Immature natural killer cell (primary cell): ENCODE measurements at regions not wholly inside any gene's neighbourhood (a gene's known extent, or its start where the extent isn't known, plus 50 kb on each side); places are given as distances from the start of the nearest gene placed in this dataset.

Source experiments
- DNase-seq, 3 donors: peaks; one replicate each; pipeline ENCODE4 v3.0.0; 2022; ENCODE audit warnings: mixed read lengths in 1 of 3
- H3K27ac Mint-ChIP-seq, 6 donors: one replicate each; pipeline ENCODE4 v1.8.0; 2020; ENCODE audit warnings: mixed read lengths in 6 of 6, mild to moderate bottlenecking in 5 of 6, inconsistent platforms in 4 of 6, moderate library complexity in 3 of 6
- H3K27me3 Mint-ChIP-seq, 3 donors: one replicate each; pipeline ENCODE4 v1.8.0; 2020 to 2021; ENCODE audit warnings: low read depth in 3 of 3, mild to moderate bottlenecking in 3 of 3, mixed read lengths in 3 of 3, moderate library complexity in 3 of 3, inconsistent platforms in 1 of 3
- H3K36me3 Mint-ChIP-seq, 3 donors: one replicate each; pipeline ENCODE4 v1.8.0; 2020; ENCODE audit warnings: mixed read lengths in 3 of 3, inconsistent platforms in 2 of 3, mild to moderate bottlenecking in 2 of 3
- H3K4me1 Mint-ChIP-seq, 2 donors: one replicate each; pipeline ENCODE4 v1.8.0; 2020; ENCODE audit warnings: inconsistent platforms in 2 of 2, mild to moderate bottlenecking in 2 of 2, mixed read lengths in 2 of 2, moderate library complexity in 1 of 2
- H3K4me3 Mint-ChIP-seq, 5 donors: one replicate each; pipeline ENCODE4 v1.8.0; 2020; ENCODE audit warnings: mild to moderate bottlenecking in 5 of 5, mixed read lengths in 5 of 5, inconsistent platforms in 3 of 5, moderate library complexity in 3 of 5
- H3K9me3 Mint-ChIP-seq, 6 donors: one replicate each; pipeline ENCODE4 v1.8.0; 2020; ENCODE audit warnings: mild to moderate bottlenecking in 6 of 6, mixed read lengths in 6 of 6, inconsistent platforms in 4 of 6, moderate library complexity in 3 of 6

- Mint-ChIP-seq H3K9me3 (peaks cover 0 to 8% (median 0%) of the 10 kb centered on the region in 6 donors), H3K27ac (peak overlapping the region in 1 of 6 donors; percentile 25), H3K36me3 (no peaks in the 10 kb centered on the region), H3K4me3 (no peak overlapping the region), H3K27me3 (peaks cover 0 to 6% (median 2%) of the 10 kb centered on the region in 3 donors), H3K4me1 (peaks cover 8 to 12% of the 10 kb centered on the region in 2 donors)
- DNase-seq, result no peak
Measured at GRCh38 chr14:97506626-97507025, 709.4 kb downstream of the VRK1 start.

GRCh38 chr14:97513891-97514290 is 716.7 kb downstream of the VRK1 start:
- H3K27me3 Mint-ChIP-seq, result peaks cover 3 to 4% (median 3%) of the 10 kb centered on the region in 3 donors

GRCh38 chr14:97517566-97518234 is 720.5 kb downstream of the VRK1 start:
- Mint-ChIP-seq H3K27ac (no peak overlapping the region), H3K4me1 (peaks cover 4 to 7% of the 10 kb centered on the region in 2 donors), H3K36me3 (peaks cover 0 to 11% (median 7%) of the 10 kb centered on the region in 3 donors), H3K4me3 (no peak overlapping the region), H3K9me3 (no peaks in the 10 kb centered on the region), H3K27me3 (peaks cover 0 to 7% (median 0%) of the 10 kb centered on the region in 3 donors)
- DNase-seq, result no peak

More at GRCh38 chr14:97513891-97514290, 716.7 kb downstream of the VRK1 start:
- DNase-seq, result no peak
- peaks cover 0 to 10% (median 4%) of the 10 kb centered on the region in 3 donors for H3K36me3 Mint-ChIP-seq
- no peak overlapping the region for H3K4me3 Mint-ChIP-seq
- H3K9me3 Mint-ChIP-seq, result no peaks in the 10 kb centered on the region
- H3K27ac Mint-ChIP-seq, result peak overlapping the region in 1 of 6 donors; percentile 71
- peaks cover 4 to 12% of the 10 kb centered on the region in 2 donors for H3K4me1 Mint-ChIP-seq

GRCh38 chr14:97523936-97524335 is 726.8 kb downstream of the VRK1 start:
- peaks cover 2 to 8% (median 4%) of the 10 kb centered on the region in 3 donors for H3K27me3 Mint-ChIP-seq
- peak overlapping the region in 3 of 5 donors; percentile 18 to 86 (median 83) for H3K4me3 Mint-ChIP-seq
- H3K9me3 Mint-ChIP-seq, result peaks cover 0 to 2% (median 0%) of the 10 kb centered on the region in 6 donors
- no peak overlapping the region for H3K27ac Mint-ChIP-seq
- peaks cover 23 to 27% of the 10 kb centered on the region in 2 donors for H3K4me1 Mint-ChIP-seq
- H3K36me3 Mint-ChIP-seq, result peaks cover 0 to 4% (median 3%) of the 10 kb centered on the region in 3 donors
- DNase-seq, result no peak

GRCh38 chr14:97524589-97525319 is 727.6 kb downstream of the VRK1 start:
- H3K4me1 Mint-ChIP-seq, result peaks cover 23 to 27% of the 10 kb centered on the region in 2 donors
- peak overlapping the region; percentile 71 to 88 (median 83) for H3K4me3 Mint-ChIP-seq
- peak overlapping the region; percentile 23 to 68 (median 62) for H3K27ac Mint-ChIP-seq
- DNase-seq, result peak in 2 of 3 donors; percentile 23 to 27
- peaks cover 0 to 2% (median 0%) of the 10 kb centered on the region in 6 donors for H3K9me3 Mint-ChIP-seq
- H3K36me3 Mint-ChIP-seq, result peaks cover 0 to 4% (median 3%) of the 10 kb centered on the region in 3 donors
- peaks cover 2 to 8% (median 4%) of the 10 kb centered on the region in 3 donors for H3K27me3 Mint-ChIP-seq

- H3K4me3 Mint-ChIP-seq, result no peak overlapping the region
- peaks cover 0 to 2% (median 0%) of the 10 kb centered on the region in 6 donors for H3K9me3 Mint-ChIP-seq
- peaks cover 2 to 6% (median 4%) of the 10 kb centered on the region in 3 donors for H3K27me3 Mint-ChIP-seq
- H3K4me1 Mint-ChIP-seq, result peaks cover 23 to 27% of the 10 kb centered on the region in 2 donors
- no peak for DNase-seq
- no peak overlapping the region for H3K27ac Mint-ChIP-seq
- peaks cover 0 to 3% (median 0%) of the 10 kb centered on the region in 3 donors for H3K36me3 Mint-ChIP-seq
Measured at GRCh38 chr14:97527993-97528392, 730.8 kb downstream of the VRK1 start.

GRCh38 chr14:97532052-97532451 is 734.9 kb downstream of the VRK1 start:
- Mint-ChIP-seq H3K4me1 (no peaks in the 10 kb centered on the region), H3K4me3 (no peak overlapping the region), H3K27me3 (peaks cover 0 to 4% (median 0%) of the 10 kb centered on the region in 3 donors), H3K27ac (no peak overlapping the region), H3K9me3 (peaks cover 0 to 2% (median 0%) of the 10 kb centered on the region in 6 donors), H3K36me3 (peaks cover 0 to 3% (median 0%) of the 10 kb centered on the region in 3 donors)
- DNase-seq, result no peak

GRCh38 chr14:97536421-97536820 is 739.2 kb downstream of the VRK1 start:
- no peak overlapping the region for H3K4me3 Mint-ChIP-seq
- peaks cover 17% of the 10 kb centered on the region in 2 donors for H3K4me1 Mint-ChIP-seq
- H3K9me3 Mint-ChIP-seq, result no peaks in the 10 kb centered on the region
- no peaks in the 10 kb centered on the region for H3K36me3 Mint-ChIP-seq
- no peak overlapping the region for H3K27ac Mint-ChIP-seq
- DNase-seq, result no peak
- peaks cover 3 to 11% (median 4%) of the 10 kb centered on the region in 3 donors for H3K27me3 Mint-ChIP-seq

- DNase-seq, result peak in 1 of 3 donors; percentile 3
- H3K36me3 Mint-ChIP-seq, result no peaks in the 10 kb centered on the region
- no peaks in the 10 kb centered on the region for H3K9me3 Mint-ChIP-seq
- peaks cover 26 to 28% of the 10 kb centered on the region in 2 donors for H3K4me1 Mint-ChIP-seq
- H3K4me3 Mint-ChIP-seq, result peak overlapping the region in 1 of 5 donors; percentile 11
- H3K27ac Mint-ChIP-seq, result peak overlapping the region in 2 of 6 donors; percentile 3 to 15
- peaks cover 4 to 11% (median 5%) of the 10 kb centered on the region in 3 donors for H3K27me3 Mint-ChIP-seq
Measured at GRCh38 chr14:97538749-97539410, 741.7 kb downstream of the VRK1 start.

- Mint-ChIP-seq H3K4me1 (peaks cover 31 to 33% of the 10 kb centered on the region in 2 donors), H3K27me3 (peaks cover 4 to 11% (median 5%) of the 10 kb centered on the region in 3 donors), H3K9me3 (no peaks in the 10 kb centered on the region), H3K27ac (no peak overlapping the region), H3K36me3 (no peaks in the 10 kb centered on the region), H3K4me3 (peak overlapping the region in 1 of 5 donors; percentile 11)
- no peak for DNase-seq
Measured at GRCh38 chr14:97539411-97539795, 742.2 kb downstream of the VRK1 start.

- no peaks in the 10 kb centered on the region for H3K9me3 Mint-ChIP-seq
- H3K36me3 Mint-ChIP-seq, result no peaks in the 10 kb centered on the region
- no peak overlapping the region for H3K27ac Mint-ChIP-seq
- H3K27me3 Mint-ChIP-seq, result peaks cover 4 to 11% (median 5%) of the 10 kb centered on the region in 3 donors
- H3K4me3 Mint-ChIP-seq, result no peak overlapping the region
- H3K4me1 Mint-ChIP-seq, result peaks cover 35 to 36% of the 10 kb centered on the region in 2 donors
- DNase-seq, result no peak
Measured at GRCh38 chr14:97539884-97540283, 742.7 kb downstream of the VRK1 start.

- Mint-ChIP-seq H3K27me3 (peaks cover 0 to 9% (median 6%) of the 10 kb centered on the region in 3 donors), H3K36me3 (no peaks in the 10 kb centered on the region), H3K4me1 (peaks cover 30 to 35% of the 10 kb centered on the region in 2 donors), H3K4me3 (no peak overlapping the region), H3K27ac (peak overlapping the region in 1 of 6 donors; percentile 3), H3K9me3 (no peaks in the 10 kb centered on the region)
- no peak for DNase-seq
Measured at GRCh38 chr14:97543221-97543620, 746.0 kb downstream of the VRK1 start.

- peak overlapping the region in 4 of 5 donors; percentile 47 to 65 (median 62) for H3K4me3 Mint-ChIP-seq
- H3K36me3 Mint-ChIP-seq, result no peaks in the 10 kb centered on the region
- peak overlapping the region in 2 of 6 donors; percentile 3 to 40 for H3K27ac Mint-ChIP-seq
- H3K4me1 Mint-ChIP-seq, result peaks cover 24 to 29% of the 10 kb centered on the region in 2 donors
- peaks cover 0 to 7% (median 4%) of the 10 kb centered on the region in 3 donors for H3K27me3 Mint-ChIP-seq
- no peaks in the 10 kb centered on the region for H3K9me3 Mint-ChIP-seq
- DNase-seq, result no peak
Measured at GRCh38 chr14:97543816-97544215, 746.6 kb downstream of the VRK1 start.
